ENCODE measurements at regions not wholly inside any gene's neighbourhood (a gene's known extent, or its start where the extent isn't known, plus 50 kb on each side); places are given as distances from the start of the nearest gene placed in this dataset.

- Histone ChIP-seq H3K4me2 (ENCODE audit: extremely low read depth, insufficient read depth, low read length) (no peak overlapping the region), H3K27ac (ENCODE audit: insufficient read depth, low read length) (no peak overlapping the region), H3K9me3 (ENCODE audit: control insufficient read depth, insufficient read depth, low read depth, low read length) (no peaks in the 10 kb centered on the region), H3K9ac (ENCODE audit: insufficient read depth, low read length) (no peak overlapping the region), H3K79me2 (ENCODE audit: control insufficient read depth, insufficient read depth, low read length) (no peaks in the 10 kb centered on the region), H3K27me3 (ENCODE audit: control insufficient read depth, insufficient read depth, low read length) (no peaks in the 10 kb centered on the region), H2AFZ (ENCODE audit: low read length) (no peak overlapping the region), H4K20me1 (ENCODE audit: control insufficient read depth, extremely low read depth, insufficient read depth, low read length) (no peaks in the 10 kb centered on the region), H3K4me1 (ENCODE audit: control insufficient read depth, extremely low read depth, insufficient read depth, low read length) (no peaks in the 10 kb centered on the region), H3K36me3 (ENCODE audit: control insufficient read depth, insufficient read depth, low read length) (no peaks in the 10 kb centered on the region), H3K4me3 (replicated peaks in 1 of 4; ENCODE audit: control extremely low read depth in 1 of 4, insufficient read depth in 1 of 4, low read depth in 3 of 4, low read length in 4 of 4) (no peak overlapping the region)
- no peak for TF ChIP-seq CTCF (conservative IDR thresholded peaks at IDR 0.05 in 1 of 2, IDR thresholded peaks at IDR 0.05 in 1 of 2; ENCODE audit: low read depth in 1 of 2, low read length in 2 of 2)
- no peak for TF ChIP-seq EZH2 (IDR thresholded peaks at IDR 0.05; ENCODE audit: low read length, missing control alignments)
- DNase-seq (ENCODE audit: low read depth in 2 of 2) = peak in 1 of 2 donors; percentile 39
These were observed 683.5 kb downstream of the NTRK3 start for GRCh38 chr15:87573039-87573438.

DNA sequence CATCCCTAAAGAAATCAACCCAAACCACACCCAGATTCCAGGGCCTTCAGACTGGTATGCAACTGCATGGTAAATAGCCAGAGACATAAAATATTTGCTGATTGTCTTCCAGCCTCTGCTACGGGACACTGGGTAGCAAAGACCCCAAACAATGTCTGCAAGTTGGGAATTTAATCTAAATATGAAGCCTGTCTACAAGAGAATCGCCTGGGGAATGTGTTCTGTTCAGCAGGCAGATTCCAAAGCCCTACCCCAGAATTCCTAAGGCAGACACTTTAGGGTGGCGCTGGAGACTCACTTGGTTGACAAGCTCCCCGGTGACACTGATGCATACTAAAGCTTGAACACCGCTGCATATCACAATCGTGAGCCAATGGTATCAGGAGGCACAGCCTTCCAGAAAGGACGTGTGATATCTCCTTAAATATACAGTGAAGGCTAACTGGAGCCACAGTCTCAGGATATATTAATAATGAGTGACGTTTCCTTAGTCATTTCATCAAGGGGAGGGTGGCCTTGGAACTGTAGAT is 684.1 kb downstream of the NTRK3 start:
- H3K4me2 ChIP-seq (ENCODE audit: extremely low read depth, insufficient read depth, low read length) = no peak overlapping the region

DNA sequence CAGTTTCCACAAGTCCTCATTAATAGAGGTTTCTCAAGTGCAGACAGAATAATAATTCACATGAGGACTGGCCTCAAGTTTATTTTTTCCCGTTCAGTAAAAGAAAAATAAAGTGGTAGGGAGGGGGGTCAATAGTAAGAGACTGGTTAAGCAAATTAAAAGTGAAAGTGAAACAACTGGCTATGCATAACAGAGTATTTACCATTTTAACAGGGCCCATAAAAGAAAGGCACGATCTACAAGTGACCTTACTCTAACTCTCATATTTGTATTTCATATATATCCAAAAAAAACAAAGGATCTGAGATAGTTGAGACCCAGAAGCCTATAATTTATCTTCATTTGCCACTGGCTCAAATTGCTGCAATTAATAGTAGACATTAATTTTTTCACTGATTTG is 686.3 kb downstream of the NTRK3 start:
- no peak overlapping the region for H3K27ac ChIP-seq (ENCODE audit: insufficient read depth, low read length)
- H3K9ac ChIP-seq (ENCODE audit: insufficient read depth, low read length) = no peak overlapping the region
- H3K4me1 ChIP-seq (ENCODE audit: control insufficient read depth, extremely low read depth, insufficient read depth, low read length) = no peaks in the 10 kb centered on the region
- peak overlapping the region in 1 of 4 experiments; percentile 27 for H3K4me3 ChIP-seq (replicated peaks in 1 of 4; ENCODE audit: control extremely low read depth in 1 of 4, insufficient read depth in 1 of 4, low read depth in 3 of 4, low read length in 4 of 4)
- peak; percentile 20 to 46 for DNase-seq (ENCODE audit: low read depth in 2 of 2)
- H4K20me1 ChIP-seq (ENCODE audit: control insufficient read depth, extremely low read depth, insufficient read depth, low read length) = no peaks in the 10 kb centered on the region
- H3K36me3 ChIP-seq (ENCODE audit: control insufficient read depth, insufficient read depth, low read length) = no peaks in the 10 kb centered on the region
- H3K9me3 ChIP-seq (ENCODE audit: control insufficient read depth, insufficient read depth, low read depth, low read length) = no peaks in the 10 kb centered on the region
- H3K27me3 ChIP-seq (ENCODE audit: control insufficient read depth, insufficient read depth, low read length) = no peaks in the 10 kb centered on the region
- no peak overlapping the region for H2AFZ ChIP-seq (ENCODE audit: low read length)
- no peak for TF ChIP-seq EZH2 (IDR thresholded peaks at IDR 0.05; ENCODE audit: low read length, missing control alignments)
- no peak for TF ChIP-seq CTCF (conservative IDR thresholded peaks at IDR 0.05 in 1 of 2, IDR thresholded peaks at IDR 0.05 in 1 of 2; ENCODE audit: low read depth in 1 of 2, low read length in 2 of 2)
- peak overlapping the region; percentile 17 for H3K4me2 ChIP-seq (ENCODE audit: extremely low read depth, insufficient read depth, low read length)
- no peaks in the 10 kb centered on the region for H3K79me2 ChIP-seq (ENCODE audit: control insufficient read depth, insufficient read depth, low read length)

More for the DNA sequence above, 684.1 kb downstream of the NTRK3 start:
- no peaks in the 10 kb centered on the region for H3K27me3 ChIP-seq (ENCODE audit: control insufficient read depth, insufficient read depth, low read length)
- H3K4me3 ChIP-seq (replicated peaks in 1 of 4; ENCODE audit: control extremely low read depth in 1 of 4, insufficient read depth in 1 of 4, low read depth in 3 of 4, low read length in 4 of 4) = no peak overlapping the region
- no peaks in the 10 kb centered on the region for H3K9me3 ChIP-seq (ENCODE audit: control insufficient read depth, insufficient read depth, low read depth, low read length)
- TF ChIP-seq EZH2 (IDR thresholded peaks at IDR 0.05; ENCODE audit: low read length, missing control alignments) (no peak), CTCF (conservative IDR thresholded peaks at IDR 0.05 in 1 of 2, IDR thresholded peaks at IDR 0.05 in 1 of 2; ENCODE audit: low read depth in 1 of 2, low read length in 2 of 2) (no peak)
- H2AFZ ChIP-seq (ENCODE audit: low read length) = no peak overlapping the region
- H3K79me2 ChIP-seq (ENCODE audit: control insufficient read depth, insufficient read depth, low read length) = no peaks in the 10 kb centered on the region
- H3K36me3 ChIP-seq (ENCODE audit: control insufficient read depth, insufficient read depth, low read length) = no peaks in the 10 kb centered on the region
- H3K4me1 ChIP-seq (ENCODE audit: control insufficient read depth, extremely low read depth, insufficient read depth, low read length) = no peaks in the 10 kb centered on the region
- no peaks in the 10 kb centered on the region for H4K20me1 ChIP-seq (ENCODE audit: control insufficient read depth, extremely low read depth, insufficient read depth, low read length)
- H3K27ac ChIP-seq (ENCODE audit: insufficient read depth, low read length) = no peak overlapping the region
- H3K9ac ChIP-seq (ENCODE audit: insufficient read depth, low read length) = no peak overlapping the region
- DNase-seq (ENCODE audit: low read depth in 2 of 2) = peak in 1 of 2 donors; percentile 38
